ENCODE measurements at regions not wholly inside any gene's neighbourhood (a gene's known extent, or its start where the extent isn't known, plus 50 kb on each side); places are given as distances from the start of the nearest gene placed in this dataset.
"Not testable (repeated sequence)": the region's sequence is repeated elsewhere in the genome, so short reads cannot be mapped to it uniquely, and the experiment has no call there.

DNA sequence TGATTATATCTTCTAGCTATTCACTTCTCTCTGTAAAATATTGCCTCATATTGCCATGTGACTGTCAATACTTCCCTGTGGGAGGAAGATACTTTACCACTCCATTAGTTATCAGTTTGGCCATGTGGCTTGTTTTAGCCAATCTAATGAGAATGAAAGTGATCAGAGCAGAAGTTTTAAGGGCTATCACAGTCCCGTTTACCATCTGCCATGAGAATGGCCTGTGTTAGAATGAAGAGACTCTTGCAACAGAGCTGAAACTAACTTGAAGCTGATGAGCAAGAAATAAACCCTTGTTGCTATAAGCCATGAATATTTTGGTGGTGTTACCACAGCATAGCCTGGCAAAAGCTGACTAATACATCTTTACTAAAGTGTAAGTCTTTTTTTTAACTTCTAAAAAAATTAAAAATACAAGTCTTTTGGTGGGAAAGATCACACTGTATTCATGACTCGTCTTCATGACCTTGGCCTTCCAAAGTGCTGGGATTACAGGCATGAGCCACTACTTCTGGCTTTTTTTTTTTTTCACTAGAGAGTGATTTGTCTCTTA is 68.0 kb upstream of the CTNNA1 start:
- Histone ChIP-seq H3K4me2 (ENCODE audit: low read length) (no peak overlapping the region), H3K79me2 (ENCODE audit: insufficient read depth, low read depth, low read length) (no peaks in the 10 kb centered on the region), H3K36me3 (ENCODE audit: insufficient read depth, low read length) (no peaks in the 10 kb centered on the region), H4K20me1 (ENCODE audit: insufficient read depth, low read length) (no peaks in the 10 kb centered on the region), H3K27ac (ENCODE audit: low read depth, low read length, poor library complexity, severe bottlenecking) (no peak overlapping the region), H2AFZ (ENCODE audit: low read length) (no peak overlapping the region), H3K4me3 (ENCODE audit: low read depth, low read length, poor library complexity, severe bottlenecking) (no peak overlapping the region), H3K4me1 (ENCODE audit: insufficient read depth, low read length, poor library complexity, severe bottlenecking) (no peaks in the 10 kb centered on the region), H3K9me2 (ENCODE audit: insufficient read depth, low read length) (no peaks in the 10 kb centered on the region), H3K9me3 (ENCODE audit: low read length) (no peaks in the 10 kb centered on the region)
- intact Hi-C loops (cut with micrococcal nuclease; ENCODE audit: unreplicated experiment): no loop called here
- TF ChIP-seq, protein P1, sequence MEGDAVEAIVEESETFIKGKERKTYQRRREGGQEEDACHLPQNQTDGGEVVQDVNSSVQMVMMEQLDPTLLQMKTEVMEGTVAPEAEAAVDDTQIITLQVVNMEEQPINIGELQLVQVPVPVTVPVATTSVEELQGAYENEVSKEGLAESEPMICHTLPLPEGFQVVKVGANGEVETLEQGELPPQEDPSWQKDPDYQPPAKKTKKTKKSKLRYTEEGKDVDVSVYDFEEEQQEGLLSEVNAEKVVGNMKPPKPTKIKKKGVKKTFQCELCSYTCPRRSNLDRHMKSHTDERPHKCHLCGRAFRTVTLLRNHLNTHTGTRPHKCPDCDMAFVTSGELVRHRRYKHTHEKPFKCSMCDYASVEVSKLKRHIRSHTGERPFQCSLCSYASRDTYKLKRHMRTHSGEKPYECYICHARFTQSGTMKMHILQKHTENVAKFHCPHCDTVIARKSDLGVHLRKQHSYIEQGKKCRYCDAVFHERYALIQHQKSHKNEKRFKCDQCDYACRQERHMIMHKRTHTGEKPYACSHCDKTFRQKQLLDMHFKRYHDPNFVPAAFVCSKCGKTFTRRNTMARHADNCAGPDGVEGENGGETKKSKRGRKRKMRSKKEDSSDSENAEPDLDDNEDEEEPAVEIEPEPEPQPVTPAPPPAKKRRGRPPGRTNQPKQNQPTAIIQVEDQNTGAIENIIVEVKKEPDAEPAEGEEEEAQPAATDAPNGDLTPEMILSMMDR (conservative IDR thresholded peaks at IDR 0.05; ENCODE audit: low read length): no peak
- no peak for TF ChIP-seq EZH2phosphoT487 (IDR thresholded peaks at IDR 0.05; ENCODE audit: borderline replicate concordance, low read depth, low read length)
- POLR2A ChIA-PET: interaction anchor here (0.7 kb wide), 1 partner anchor 122 kb away, joined by 5 read pairs; no protein-coding TSS in a partner anchor
- DNase-seq (ENCODE audit: low spot score): no peak
- BruUV-seq (replicated peaks): no TSS peak
- CTCF ChIA-PET (ENCODE audit: unreplicated experiment): no interaction called here

DNA sequence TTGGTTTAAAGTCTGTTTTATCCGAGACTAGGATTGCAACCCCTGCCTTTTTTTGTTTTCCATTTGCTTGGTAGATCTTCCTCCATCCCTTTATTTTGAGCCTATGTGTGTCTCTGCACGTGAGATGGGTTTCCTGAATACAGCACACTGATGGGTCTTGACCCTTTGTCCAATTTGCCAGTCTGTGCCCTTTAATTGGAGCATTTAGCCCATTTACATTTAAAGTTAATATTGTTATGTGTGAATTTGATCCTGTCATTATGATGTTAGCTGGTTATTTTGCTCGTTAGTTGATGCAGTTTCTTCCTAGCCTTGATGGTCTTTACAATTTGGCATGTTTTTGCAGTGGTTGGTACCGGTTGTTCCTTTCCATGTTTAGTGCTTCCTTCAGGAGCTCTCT is 70.8 kb upstream of the CTNNA1 start:
- POLR2A ChIA-PET; CTCF ChIA-PET (ENCODE audit: unreplicated experiment): not testable (repeated sequence)

DNA sequence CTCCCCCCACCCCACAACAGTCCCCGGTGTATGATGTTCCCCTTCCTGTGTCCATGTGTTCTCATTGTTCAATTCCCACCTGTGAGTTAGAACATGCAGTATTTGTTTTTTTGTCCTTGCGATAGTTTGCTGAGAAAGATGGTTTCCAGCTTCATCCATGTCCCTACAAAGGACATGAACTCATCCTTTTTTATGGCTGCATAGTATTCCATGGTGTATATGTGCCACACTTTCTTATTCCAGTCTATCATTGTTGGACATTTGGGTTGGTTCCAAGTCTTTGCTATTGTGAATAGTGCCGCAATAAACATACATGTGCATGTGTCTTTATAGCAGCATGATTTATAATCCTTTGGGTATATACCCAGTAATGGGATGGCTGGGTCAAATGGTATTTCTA is 74.4 kb upstream of the CTNNA1 start:
- H3K4me3 ChIP-seq (ENCODE audit: low read depth, low read length, poor library complexity, severe bottlenecking); H2AFZ ChIP-seq (ENCODE audit: low read length); H3K36me3 ChIP-seq (ENCODE audit: insufficient read depth, low read length); H3K27ac ChIP-seq (ENCODE audit: low read depth, low read length, poor library complexity, severe bottlenecking); H3K4me1 ChIP-seq (ENCODE audit: insufficient read depth, low read length, poor library complexity, severe bottlenecking); intact Hi-C loops (cut with micrococcal nuclease; ENCODE audit: unreplicated experiment); BruUV-seq (replicated peaks); H3K9me2 ChIP-seq (ENCODE audit: insufficient read depth, low read length); H3K4me2 ChIP-seq (ENCODE audit: low read length); H3K79me2 ChIP-seq (ENCODE audit: insufficient read depth, low read depth, low read length); DNase-seq (ENCODE audit: low spot score); H3K9me3 ChIP-seq (ENCODE audit: low read length); POLR2A ChIA-PET; H4K20me1 ChIP-seq (ENCODE audit: insufficient read depth, low read length); CTCF ChIA-PET (ENCODE audit: unreplicated experiment): not testable (repeated sequence)

More for the DNA sequence above, 70.8 kb upstream of the CTNNA1 start:
- H3K36me3 ChIP-seq (ENCODE audit: insufficient read depth, low read length); H3K79me2 ChIP-seq (ENCODE audit: insufficient read depth, low read depth, low read length); H3K27ac ChIP-seq (ENCODE audit: low read depth, low read length, poor library complexity, severe bottlenecking); H3K4me3 ChIP-seq (ENCODE audit: low read depth, low read length, poor library complexity, severe bottlenecking); H3K9me3 ChIP-seq (ENCODE audit: low read length); H2AFZ ChIP-seq (ENCODE audit: low read length); H3K9me2 ChIP-seq (ENCODE audit: insufficient read depth, low read length); H3K4me1 ChIP-seq (ENCODE audit: insufficient read depth, low read length, poor library complexity, severe bottlenecking); BruUV-seq (replicated peaks); DNase-seq (ENCODE audit: low spot score); H4K20me1 ChIP-seq (ENCODE audit: insufficient read depth, low read length); H3K4me2 ChIP-seq (ENCODE audit: low read length); intact Hi-C loops (cut with micrococcal nuclease; ENCODE audit: unreplicated experiment): not testable (repeated sequence)

DNA sequence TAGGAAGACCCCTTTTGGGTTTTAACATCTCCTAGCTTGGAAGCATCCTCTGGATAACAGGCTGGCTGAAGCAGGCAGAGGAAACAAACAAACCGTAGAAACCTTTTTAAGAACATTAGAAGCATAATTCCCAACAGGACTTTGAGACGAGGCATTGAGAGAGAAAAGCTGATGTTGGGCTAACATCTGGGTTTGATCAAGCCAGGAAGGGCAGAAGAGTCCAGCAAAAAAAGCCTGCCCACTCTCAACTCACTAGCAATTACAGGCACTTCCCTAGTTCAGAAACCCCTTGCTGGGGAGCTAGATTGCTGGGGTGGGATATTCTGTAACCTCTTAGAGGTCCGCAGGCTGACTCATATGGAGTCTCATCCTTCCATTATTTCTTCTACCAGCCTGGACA is 75.4 kb upstream of the CTNNA1 start:
- intact Hi-C loops (cut with micrococcal nuclease; ENCODE audit: unreplicated experiment): no loop called here
- Histone ChIP-seq H3K27ac (ENCODE audit: low read depth, low read length, poor library complexity, severe bottlenecking) (no peak overlapping the region), H3K79me2 (ENCODE audit: insufficient read depth, low read depth, low read length) (no peaks in the 10 kb centered on the region), H3K36me3 (ENCODE audit: insufficient read depth, low read length) (no peaks in the 10 kb centered on the region), H3K9me3 (ENCODE audit: low read length) (no peaks in the 10 kb centered on the region), H4K20me1 (ENCODE audit: insufficient read depth, low read length) (no peaks in the 10 kb centered on the region), H2AFZ (ENCODE audit: low read length) (no peak overlapping the region), H3K4me1 (ENCODE audit: insufficient read depth, low read length, poor library complexity, severe bottlenecking) (no peaks in the 10 kb centered on the region), H3K4me3 (ENCODE audit: low read depth, low read length, poor library complexity, severe bottlenecking) (no peak overlapping the region), H3K4me2 (ENCODE audit: low read length) (no peak overlapping the region), H3K9me2 (ENCODE audit: insufficient read depth, low read length) (no peaks in the 10 kb centered on the region)
- DNase-seq (ENCODE audit: low spot score): no peak
- no peak for TF ChIP-seq EZH2phosphoT487 (IDR thresholded peaks at IDR 0.05; ENCODE audit: borderline replicate concordance, low read depth, low read length)
- TF ChIP-seq, protein P1 (conservative IDR thresholded peaks at IDR 0.05; ENCODE audit: low read length): no peak
- BruUV-seq (replicated peaks): no TSS peak
- ChIA-PET CTCF (ENCODE audit: unreplicated experiment) (no interaction called here), POLR2A (no interaction called here)

All from OCI-LY7 (cell line).